Smooth muscle cell (in vitro differentiated cells): ENCODE measurements at regions not wholly inside any gene's neighbourhood (a gene's known extent, or its start where the extent isn't known, plus 50 kb on each side); places are given as distances from the start of the nearest gene placed in this dataset.

ENCODE experiments used
- DNase-seq: peaks from one replicate; lab custom pipeline; 2025; ENCODE audit not compliant: unreplicated experiment; lab: John Stamatoyannopoulos, UW
- H2AFZ ChIP-seq: fragments of 200-600 bp; sonication (generic); 2 replicates; pipeline ENCODE4 v1.6.0; 2016; ENCODE audit warnings: antibody characterized with exemption, low read depth, mild to moderate bottlenecking
- H3F3A ChIP-seq: fragments of 200-600 bp; sonication (generic); 2 replicates; pipeline ENCODE4 v1.6.0; 2017; ENCODE audit warnings: antibody characterized with exemption, low read depth
- H3K27ac ChIP-seq: fragments of 200-600 bp; sonication (generic); 2 replicates; pipeline ENCODE4 v1.5.1; 2016; ENCODE audit warnings: low read depth, mild to moderate bottlenecking
- H3K27me3 ChIP-seq: fragments of 200-600 bp; sonication (generic); 2 replicates; pipeline ENCODE4 v1.6.1; 2016; ENCODE audit warnings: low read depth, mild to moderate bottlenecking
- H3K36me3 ChIP-seq: fragments of 200-600 bp; sonication (generic); 2 replicates; pipeline ENCODE4 v1.5.1; 2016; ENCODE audit warnings: low read depth
- H3K4me1 ChIP-seq: fragments of 200-600 bp; sonication (generic); 2 replicates; pipeline ENCODE4 v1.5.1; 2016; ENCODE audit warnings: low read depth
- H3K4me2 ChIP-seq: fragments of 200-600 bp; sonication (generic); 2 replicates; pipeline ENCODE4 v1.6.0; 2016; ENCODE audit warnings: mild to moderate bottlenecking
- H3K4me3 ChIP-seq: fragments of 200-600 bp; sonication (generic); 2 replicates; pipeline ENCODE4 v1.5.1; 2016; ENCODE audit warnings: mild to moderate bottlenecking
- H3K79me2 ChIP-seq: fragments of 200-600 bp; sonication (generic); 2 replicates; pipeline ENCODE4 v1.6.0; 2016; ENCODE audit warnings: low read depth, mild to moderate bottlenecking
- H3K9ac ChIP-seq: fragments of 200-600 bp; sonication (generic); 2 replicates; pipeline ENCODE4 v1.6.0; 2016; ENCODE audit warnings: low read depth
- H3K9me3 ChIP-seq: fragments of 200-600 bp; sonication (generic); replicated peaks from 2 replicates; pipeline ENCODE4 v1.5.1; 2016; ENCODE audit warnings: low read depth
- H4K20me1 ChIP-seq: fragments of 200-600 bp; sonication (generic); 2 replicates; pipeline ENCODE4 v1.6.0; 2016; ENCODE audit warnings: low read depth
- WGBS: methylation state at CpG from one replicate; pipeline ENCODE4 v1.1.7; 2016; ENCODE audit warnings: low lambda C conversion rate; 5-methylcytosine and 5-hydroxymethylcytosine counted together
- TF ChIP-seq, protein P1 (sequence below): fragments of 200-600 bp; sonication (generic); IDR thresholded peaks from 2 replicates; pipeline ENCODE4 v1.5.1; 2017; ENCODE audit warnings: borderline replicate concordance, mild to moderate bottlenecking, antibody characterized with exemption; ENCODE audit not compliant: insufficient read depth, poor library complexity, severe bottlenecking

DNA sequence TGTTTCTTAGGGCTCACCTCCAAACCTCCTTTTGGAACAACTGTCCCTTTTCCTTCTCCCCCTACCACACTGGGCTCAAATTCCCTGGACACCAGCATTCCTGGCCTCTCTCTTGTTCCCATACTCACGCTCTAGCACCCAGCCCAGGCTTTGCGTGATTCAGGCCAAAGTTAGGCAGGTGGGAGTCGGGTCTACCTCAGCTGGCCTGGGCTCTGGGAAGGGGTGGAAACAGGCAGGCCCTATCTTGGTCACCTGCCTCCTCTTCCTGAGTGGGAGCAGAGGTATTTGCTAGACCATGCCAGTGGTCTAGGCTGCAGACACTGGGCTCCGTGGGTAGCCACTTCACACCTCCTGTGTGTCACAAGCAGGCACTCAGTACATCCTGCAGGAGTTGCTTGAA, 211.1 kb upstream of the MAMLD1 start:
- no peak overlapping the region for H3K9ac ChIP-seq

DNA sequence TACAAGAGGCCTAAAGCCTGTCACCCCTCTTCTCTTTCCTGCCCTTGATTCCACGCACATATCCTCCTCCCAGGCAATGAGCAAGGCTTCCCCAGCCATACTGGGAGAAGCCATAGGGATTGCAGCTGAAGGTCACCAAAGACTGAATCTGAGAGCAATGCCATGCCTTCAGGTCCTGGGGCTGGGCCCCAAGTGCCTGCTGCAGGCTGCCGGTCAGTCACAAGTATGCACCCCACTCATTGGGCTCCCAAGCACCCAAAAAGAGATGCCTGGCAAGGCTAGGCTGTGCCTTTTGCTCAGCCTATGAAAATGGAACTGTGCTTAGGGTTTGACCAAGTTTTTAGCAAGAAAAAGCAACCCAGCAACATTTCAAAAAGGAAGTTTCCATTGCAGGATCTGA, 210.6 kb upstream of the MAMLD1 start:
- H3K4me3 ChIP-seq = no peak overlapping the region
- H3K36me3 ChIP-seq = no peaks in the 10 kb centered on the region
- TF ChIP-seq, protein P1, sequence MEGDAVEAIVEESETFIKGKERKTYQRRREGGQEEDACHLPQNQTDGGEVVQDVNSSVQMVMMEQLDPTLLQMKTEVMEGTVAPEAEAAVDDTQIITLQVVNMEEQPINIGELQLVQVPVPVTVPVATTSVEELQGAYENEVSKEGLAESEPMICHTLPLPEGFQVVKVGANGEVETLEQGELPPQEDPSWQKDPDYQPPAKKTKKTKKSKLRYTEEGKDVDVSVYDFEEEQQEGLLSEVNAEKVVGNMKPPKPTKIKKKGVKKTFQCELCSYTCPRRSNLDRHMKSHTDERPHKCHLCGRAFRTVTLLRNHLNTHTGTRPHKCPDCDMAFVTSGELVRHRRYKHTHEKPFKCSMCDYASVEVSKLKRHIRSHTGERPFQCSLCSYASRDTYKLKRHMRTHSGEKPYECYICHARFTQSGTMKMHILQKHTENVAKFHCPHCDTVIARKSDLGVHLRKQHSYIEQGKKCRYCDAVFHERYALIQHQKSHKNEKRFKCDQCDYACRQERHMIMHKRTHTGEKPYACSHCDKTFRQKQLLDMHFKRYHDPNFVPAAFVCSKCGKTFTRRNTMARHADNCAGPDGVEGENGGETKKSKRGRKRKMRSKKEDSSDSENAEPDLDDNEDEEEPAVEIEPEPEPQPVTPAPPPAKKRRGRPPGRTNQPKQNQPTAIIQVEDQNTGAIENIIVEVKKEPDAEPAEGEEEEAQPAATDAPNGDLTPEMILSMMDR = no peak
- no peak overlapping the region for H3K9ac ChIP-seq
- 90% methylated on average over 2 of the region's 2 CpGs for WGBS
- no peak overlapping the region for H3K27ac ChIP-seq
- H4K20me1 ChIP-seq = no peaks in the 10 kb centered on the region
- no peaks in the 10 kb centered on the region for H3K79me2 ChIP-seq
- H3F3A ChIP-seq = no peaks in the 10 kb centered on the region
- H3K4me1 ChIP-seq = no peaks in the 10 kb centered on the region
- no peaks in the 10 kb centered on the region for H3K27me3 ChIP-seq
- no peak overlapping the region for H2AFZ ChIP-seq
- no peak for DNase-seq
- no peak overlapping the region for H3K4me2 ChIP-seq
- no peaks in the 10 kb centered on the region for H3K9me3 ChIP-seq

More for the DNA sequence above, 211.1 kb upstream of the MAMLD1 start:
- Histone ChIP-seq H2AFZ (no peak overlapping the region), H4K20me1 (no peaks in the 10 kb centered on the region), H3K27me3 (no peaks in the 10 kb centered on the region), H3K4me1 (no peaks in the 10 kb centered on the region), H3K9me3 (no peaks in the 10 kb centered on the region), H3K4me3 (no peak overlapping the region), H3K79me2 (no peaks in the 10 kb centered on the region), H3K36me3 (no peaks in the 10 kb centered on the region), H3K27ac (no peak overlapping the region), H3K4me2 (no peak overlapping the region), H3F3A (no peaks in the 10 kb centered on the region)
- TF ChIP-seq, protein P1 = no peak
- 70% methylated on average over 4 of the region's 4 CpGs for WGBS
- no peak for DNase-seq

DNA sequence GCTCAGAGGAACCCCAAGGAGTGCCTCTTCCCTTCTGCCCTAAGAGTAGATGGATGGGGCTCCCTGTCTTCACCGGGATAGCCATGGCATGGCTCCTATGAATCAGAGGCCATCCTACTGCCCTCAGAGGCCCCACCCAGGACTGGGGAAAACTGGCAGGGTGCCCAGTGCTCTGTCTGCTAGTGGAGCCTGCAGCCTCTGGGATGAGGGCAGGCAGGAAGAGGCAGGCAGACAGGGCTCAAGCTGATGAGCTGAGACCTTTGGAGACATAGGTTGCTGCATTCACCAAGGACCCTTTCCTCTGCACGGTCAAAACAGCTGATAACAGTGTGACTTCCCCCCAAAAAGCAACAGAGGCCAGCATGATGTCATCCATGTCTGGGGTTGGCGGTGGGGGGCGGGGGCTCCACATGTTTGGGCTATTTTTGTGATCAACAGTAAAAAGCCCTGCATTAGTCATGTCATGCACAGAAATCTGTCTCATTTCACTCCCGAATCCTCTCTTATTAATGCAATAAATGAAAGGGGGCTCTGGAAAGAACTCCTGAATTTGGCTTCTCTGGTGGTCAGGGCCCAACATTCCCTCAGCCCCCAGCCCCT, 207.6 kb upstream of the MAMLD1 start:
- Histone ChIP-seq H3K27me3 (no peaks in the 10 kb centered on the region), H3F3A (no peaks in the 10 kb centered on the region), H3K36me3 (no peaks in the 10 kb centered on the region), H3K9ac (no peak overlapping the region), H2AFZ (no peak overlapping the region), H4K20me1 (no peaks in the 10 kb centered on the region), H3K79me2 (no peaks in the 10 kb centered on the region), H3K4me2 (peak overlapping the region; percentile 59), H3K9me3 (no peaks in the 10 kb centered on the region), H3K27ac (no peak overlapping the region), H3K4me3 (no peak overlapping the region), H3K4me1 (no peaks in the 10 kb centered on the region)
- DNase-seq = peak; percentile 13
- TF ChIP-seq, protein P1 = no peak
- whole genome bisulfite sequencing = 44% methylated on average over 5 of the region's 5 CpGs

GRCh38 chrX:150156615-150157014, 206.5 kb upstream of the MAMLD1 start:
- DNase-seq = no peak
- Histone ChIP-seq H3K4me3 (no peak overlapping the region), H3K79me2 (no peaks in the 10 kb centered on the region), H3K9me3 (no peaks in the 10 kb centered on the region), H3K27ac (no peak overlapping the region), H3F3A (no peaks in the 10 kb centered on the region), H3K36me3 (no peaks in the 10 kb centered on the region), H3K4me1 (no peaks in the 10 kb centered on the region), H3K27me3 (no peaks in the 10 kb centered on the region), H2AFZ (no peak overlapping the region), H4K20me1 (no peaks in the 10 kb centered on the region), H3K9ac (no peak overlapping the region), H3K4me2 (no peak overlapping the region)
- 83% methylated on average over 4 of the region's 4 CpGs for WGBS
- TF ChIP-seq, protein P1 = no peak
